DOHH2 (cell line): ENCODE measurements at regions not wholly inside any gene's neighbourhood (a gene's known extent, or its start where the extent isn't known, plus 50 kb on each side); places are given as distances from the start of the nearest gene placed in this dataset.

ENCODE experiments used
- EZH2phosphoT487 ChIP-seq: fragments of 200-600 bp; sonication (generic); IDR thresholded peaks from 2 replicates; pipeline ENCODE4 v1.6.1; 2017; ENCODE audit warnings: borderline replicate concordance, mild to moderate bottlenecking, antibody characterized with exemption, low read length, moderate library complexity, mixed read lengths
- TF ChIP-seq, protein P1 (sequence below): fragments of 200-600 bp; sonication (generic); IDR thresholded peaks from one replicate; pipeline ENCODE4 v1.5.1; 2014; ENCODE audit warnings: antibody characterized with exemption, mild to moderate bottlenecking, low read depth, low read length; ENCODE audit not compliant: poor library complexity, severe bottlenecking

DNA sequence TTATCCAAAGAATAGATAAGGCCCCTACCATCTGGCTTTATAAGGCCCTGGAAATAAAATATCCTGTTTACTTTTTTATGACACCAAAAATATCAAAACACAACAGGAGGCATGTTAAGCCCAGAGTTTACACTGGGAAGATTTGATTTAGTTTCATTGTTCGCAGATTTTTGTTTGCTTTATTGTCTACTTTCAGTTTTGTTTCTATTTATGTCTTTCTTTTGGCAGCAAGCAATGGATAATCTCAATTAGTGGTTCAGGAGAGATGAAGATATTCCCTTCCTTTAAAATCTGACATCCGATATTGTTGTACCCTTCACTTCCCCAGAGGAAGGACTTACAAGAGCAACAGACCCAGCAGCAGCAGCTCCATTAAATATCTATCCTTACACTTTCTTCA is 249.4 kb upstream of the ARPP21 start:
- TF ChIP-seq, protein P1, sequence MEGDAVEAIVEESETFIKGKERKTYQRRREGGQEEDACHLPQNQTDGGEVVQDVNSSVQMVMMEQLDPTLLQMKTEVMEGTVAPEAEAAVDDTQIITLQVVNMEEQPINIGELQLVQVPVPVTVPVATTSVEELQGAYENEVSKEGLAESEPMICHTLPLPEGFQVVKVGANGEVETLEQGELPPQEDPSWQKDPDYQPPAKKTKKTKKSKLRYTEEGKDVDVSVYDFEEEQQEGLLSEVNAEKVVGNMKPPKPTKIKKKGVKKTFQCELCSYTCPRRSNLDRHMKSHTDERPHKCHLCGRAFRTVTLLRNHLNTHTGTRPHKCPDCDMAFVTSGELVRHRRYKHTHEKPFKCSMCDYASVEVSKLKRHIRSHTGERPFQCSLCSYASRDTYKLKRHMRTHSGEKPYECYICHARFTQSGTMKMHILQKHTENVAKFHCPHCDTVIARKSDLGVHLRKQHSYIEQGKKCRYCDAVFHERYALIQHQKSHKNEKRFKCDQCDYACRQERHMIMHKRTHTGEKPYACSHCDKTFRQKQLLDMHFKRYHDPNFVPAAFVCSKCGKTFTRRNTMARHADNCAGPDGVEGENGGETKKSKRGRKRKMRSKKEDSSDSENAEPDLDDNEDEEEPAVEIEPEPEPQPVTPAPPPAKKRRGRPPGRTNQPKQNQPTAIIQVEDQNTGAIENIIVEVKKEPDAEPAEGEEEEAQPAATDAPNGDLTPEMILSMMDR, result no peak
- TF ChIP-seq EZH2phosphoT487, result no peak
